ENCODE measurements at regions not wholly inside any gene's neighbourhood (a gene's known extent, or its start where the extent isn't known, plus 50 kb on each side); places are given as distances from the start of the nearest gene placed in this dataset.

DNA sequence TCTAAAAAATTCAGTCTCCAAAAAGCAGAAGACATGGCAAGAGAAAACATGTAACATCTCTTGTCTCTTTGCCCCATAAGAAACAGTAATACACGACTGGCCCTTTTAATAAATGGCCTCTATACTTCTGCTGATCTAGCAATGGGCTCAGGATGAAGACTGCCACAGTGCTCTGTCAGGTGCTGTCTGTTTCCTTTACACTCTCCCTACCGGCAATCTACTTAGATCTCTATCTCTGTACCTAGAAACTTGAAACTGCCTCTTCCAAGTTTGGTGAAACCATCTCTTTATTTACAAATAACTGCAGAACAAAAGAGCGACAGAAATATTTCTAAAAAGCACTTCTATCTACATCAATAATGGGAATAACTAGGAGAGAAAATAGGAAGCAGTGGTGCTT, 685.2 kb upstream of the INTU start:
- no peaks in the 10 kb centered on the region for H3K4me1 ChIP-seq
- intact Hi-C loops (cut with DNase I; ENCODE audit: low total_unique reads) = no loop called here
- TF ChIP-seq, protein P1, sequence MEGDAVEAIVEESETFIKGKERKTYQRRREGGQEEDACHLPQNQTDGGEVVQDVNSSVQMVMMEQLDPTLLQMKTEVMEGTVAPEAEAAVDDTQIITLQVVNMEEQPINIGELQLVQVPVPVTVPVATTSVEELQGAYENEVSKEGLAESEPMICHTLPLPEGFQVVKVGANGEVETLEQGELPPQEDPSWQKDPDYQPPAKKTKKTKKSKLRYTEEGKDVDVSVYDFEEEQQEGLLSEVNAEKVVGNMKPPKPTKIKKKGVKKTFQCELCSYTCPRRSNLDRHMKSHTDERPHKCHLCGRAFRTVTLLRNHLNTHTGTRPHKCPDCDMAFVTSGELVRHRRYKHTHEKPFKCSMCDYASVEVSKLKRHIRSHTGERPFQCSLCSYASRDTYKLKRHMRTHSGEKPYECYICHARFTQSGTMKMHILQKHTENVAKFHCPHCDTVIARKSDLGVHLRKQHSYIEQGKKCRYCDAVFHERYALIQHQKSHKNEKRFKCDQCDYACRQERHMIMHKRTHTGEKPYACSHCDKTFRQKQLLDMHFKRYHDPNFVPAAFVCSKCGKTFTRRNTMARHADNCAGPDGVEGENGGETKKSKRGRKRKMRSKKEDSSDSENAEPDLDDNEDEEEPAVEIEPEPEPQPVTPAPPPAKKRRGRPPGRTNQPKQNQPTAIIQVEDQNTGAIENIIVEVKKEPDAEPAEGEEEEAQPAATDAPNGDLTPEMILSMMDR (IDR thresholded peaks at IDR 0.05) = no peak

DNA sequence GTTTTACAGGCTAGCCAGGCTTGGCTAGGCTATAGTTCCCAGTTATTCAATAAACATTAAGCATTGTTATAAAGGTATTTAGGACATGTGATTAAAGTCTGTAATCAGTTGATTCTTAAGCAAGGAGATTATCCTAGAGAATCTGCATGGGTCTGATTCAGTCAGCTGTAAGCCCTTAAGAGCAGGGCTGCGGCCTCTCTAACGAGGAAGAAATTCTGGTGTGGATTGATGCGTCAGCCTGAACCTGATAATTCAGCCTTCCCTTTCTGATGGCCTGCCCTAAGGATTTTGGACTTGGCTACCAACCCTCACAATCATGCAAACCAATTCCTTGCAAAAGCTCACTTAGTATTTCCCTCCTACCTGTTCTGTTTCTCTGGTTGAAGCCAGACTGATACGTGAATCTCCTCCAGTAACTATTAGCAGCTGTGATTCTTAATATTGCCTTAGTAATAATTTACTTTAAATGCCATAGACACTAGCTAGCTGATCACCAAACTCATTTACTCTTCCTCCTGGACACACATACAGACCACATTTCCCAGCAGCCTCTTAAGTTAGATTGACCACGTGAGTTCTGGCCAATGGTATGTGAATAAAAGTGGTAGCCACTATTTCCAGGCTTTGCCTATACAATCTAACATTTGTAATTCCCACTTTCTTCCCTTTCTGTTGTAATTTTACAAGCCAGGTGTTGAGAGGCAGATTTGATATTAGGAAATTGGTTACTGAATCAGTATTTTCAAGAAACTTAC, 678.0 kb upstream of the INTU start:
- Histone ChIP-seq H3K4me3 (no peak overlapping the region), H3K36me3 (no peaks in the 10 kb centered on the region), H3K4me1 (no peaks in the 10 kb centered on the region), H3K27me3 (no peaks in the 10 kb centered on the region), H3K9me3 (no peaks in the 10 kb centered on the region), H3K27ac (no peak overlapping the region)
- no peak for DNase-seq
- TF ChIP-seq, protein P1 (IDR thresholded peaks at IDR 0.05) = no peak
- intact Hi-C loops (cut with DNase I; ENCODE audit: low total_unique reads) = no loop called here

More for the DNA sequence above, 685.2 kb upstream of the INTU start:
- H3K27me3 ChIP-seq = no peaks in the 10 kb centered on the region
- no peaks in the 10 kb centered on the region for H3K9me3 ChIP-seq
- H3K36me3 ChIP-seq = no peaks in the 10 kb centered on the region
- no peak for DNase-seq
- H3K27ac ChIP-seq = no peak overlapping the region
- H3K4me3 ChIP-seq = no peak overlapping the region

DNA sequence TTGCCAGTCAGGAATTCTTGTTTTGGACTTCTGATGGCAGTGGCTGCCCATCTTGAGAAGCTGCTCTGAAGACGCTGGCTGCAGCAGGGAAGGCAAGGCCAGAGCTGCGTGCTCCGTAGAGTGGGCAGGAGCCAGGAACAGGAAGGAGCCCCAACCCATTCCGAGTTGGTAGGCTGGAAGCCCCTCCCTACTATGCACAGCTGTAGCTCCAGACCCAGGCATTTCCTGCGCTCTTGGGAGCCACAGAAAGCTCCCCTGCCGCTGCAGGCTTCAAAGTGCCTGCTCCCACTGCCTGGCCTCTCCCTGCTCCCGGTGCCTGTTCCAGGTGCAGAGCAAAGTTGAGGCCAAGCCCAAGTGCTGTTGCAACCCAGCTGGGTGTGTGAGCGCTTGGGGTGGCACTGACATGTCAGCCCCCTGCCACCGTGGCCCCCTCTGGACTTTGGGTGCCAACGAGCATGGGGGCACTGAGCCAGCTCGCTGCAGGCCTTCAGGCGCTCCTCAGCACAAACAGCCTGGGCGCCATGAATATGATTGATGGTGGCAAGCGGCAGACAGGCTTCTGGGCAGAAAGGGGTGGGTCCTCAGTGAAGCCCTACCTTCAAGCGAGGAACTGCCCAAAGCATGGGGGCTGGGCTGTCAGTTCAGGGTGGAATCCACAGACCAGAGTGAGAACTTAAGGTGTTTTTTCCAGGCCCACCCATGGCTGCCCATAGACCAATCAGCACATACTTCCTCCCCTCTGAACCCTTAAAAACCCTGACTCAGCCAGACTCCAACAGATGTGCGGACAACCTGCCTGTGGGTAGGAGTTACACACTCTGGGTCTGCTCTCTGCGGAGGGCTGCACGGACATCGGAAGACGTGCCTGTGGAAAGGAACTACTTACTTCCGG, 677.2 kb upstream of the INTU start:
- Histone ChIP-seq H3K4me1 (no peaks in the 10 kb centered on the region), H3K27me3 (no peaks in the 10 kb centered on the region), H3K4me3 (no peak overlapping the region), H3K27ac (no peak overlapping the region), H3K36me3 (no peaks in the 10 kb centered on the region), H3K9me3 (no peaks in the 10 kb centered on the region)
- intact Hi-C loops (cut with DNase I; ENCODE audit: low total_unique reads) = no loop called here
- TF ChIP-seq, protein P1 (IDR thresholded peaks at IDR 0.05) = no peak
- DNase-seq = peak in 1 of 2 donors; percentile 60

DNA sequence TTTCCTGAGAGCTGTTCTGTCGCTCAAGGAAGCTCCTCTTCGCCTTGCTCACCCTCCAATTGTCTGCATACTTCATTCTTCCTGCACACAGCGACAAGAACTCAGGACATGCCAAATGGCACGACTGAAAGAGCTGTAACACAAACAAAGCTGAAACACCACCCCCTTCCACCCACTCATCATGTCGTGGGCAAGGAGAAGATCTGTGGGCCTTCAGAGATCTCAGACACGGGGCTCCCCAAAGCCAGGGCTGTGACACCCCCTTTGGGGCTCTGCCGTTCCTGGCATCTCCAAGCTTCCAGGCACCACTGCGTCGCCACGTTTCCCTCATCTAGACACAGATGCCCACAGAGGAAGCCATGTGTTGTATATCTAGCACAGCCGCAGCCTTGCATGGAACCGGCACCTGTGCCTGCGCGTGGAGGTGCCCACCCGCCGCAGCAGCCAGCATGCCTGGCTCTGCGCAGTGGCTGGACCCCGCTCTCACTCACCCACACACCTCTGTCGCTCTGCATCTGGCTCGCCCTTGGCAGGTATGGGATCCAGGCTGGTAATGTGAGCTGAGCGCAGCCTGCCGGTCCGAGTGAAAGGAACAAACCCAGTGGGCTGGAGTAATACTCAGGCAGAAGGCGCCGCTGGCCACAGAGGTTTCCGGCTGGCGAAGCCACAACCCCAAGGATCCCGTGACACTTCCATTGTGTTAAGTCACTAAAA, 676.4 kb upstream of the INTU start:
- no peak overlapping the region for H3K4me3 ChIP-seq
- H3K4me1 ChIP-seq = no peaks in the 10 kb centered on the region
- intact Hi-C loops (cut with DNase I; ENCODE audit: low total_unique reads) = no loop called here
- no peak for DNase-seq
- TF ChIP-seq, protein P1 (IDR thresholded peaks at IDR 0.05) = no peak
- H3K27me3 ChIP-seq = no peaks in the 10 kb centered on the region
- H3K27ac ChIP-seq = no peak overlapping the region
- no peaks in the 10 kb centered on the region for H3K36me3 ChIP-seq
- no peaks in the 10 kb centered on the region for H3K9me3 ChIP-seq

DNA sequence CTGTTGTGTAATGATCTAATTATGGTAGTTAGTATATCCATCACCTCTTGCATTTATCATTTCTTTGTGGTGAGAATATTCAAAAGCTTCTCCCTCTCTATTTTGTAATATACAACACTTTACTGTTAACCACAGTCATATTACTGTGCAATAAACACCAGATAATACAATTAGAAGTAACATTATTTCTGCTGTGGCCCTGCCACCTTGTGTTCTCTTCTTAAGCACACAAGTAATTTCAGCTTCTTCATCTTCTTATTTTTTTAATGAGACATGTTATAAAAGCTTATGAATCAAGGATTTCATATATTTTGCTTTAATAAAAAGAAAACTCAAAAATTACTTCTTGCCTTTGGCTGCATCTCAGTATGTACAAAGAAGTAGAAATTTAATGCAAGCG, 675.2 kb upstream of the INTU start:
- no peaks in the 10 kb centered on the region for H3K4me1 ChIP-seq
- no peak for DNase-seq
- H3K36me3 ChIP-seq = no peaks in the 10 kb centered on the region
- TF ChIP-seq, protein P1 (IDR thresholded peaks at IDR 0.05) = no peak
- H3K27me3 ChIP-seq = no peaks in the 10 kb centered on the region
- no peaks in the 10 kb centered on the region for H3K9me3 ChIP-seq
- H3K27ac ChIP-seq = no peak overlapping the region
- intact Hi-C loops (cut with DNase I; ENCODE audit: low total_unique reads) = no loop called here
- H3K4me3 ChIP-seq = no peak overlapping the region
